Fibroblast of skin of abdomen (primary cell): ENCODE measurements at regions not wholly inside any gene's neighbourhood (a gene's known extent, or its start where the extent isn't known, plus 50 kb on each side); places are given as distances from the start of the nearest gene placed in this dataset.
A peak's percentile ranks its signal among the peaks of the same experiment; 100 is the strongest.
"Not testable (repeated sequence)": the region's sequence is repeated elsewhere in the genome, so short reads cannot be mapped to it uniquely, and the experiment has no call there.

Experiments
- DNase-seq: peaks from one replicate; pipeline ENCODE4 v3.0.0-alpha.2; 2013

DNA sequence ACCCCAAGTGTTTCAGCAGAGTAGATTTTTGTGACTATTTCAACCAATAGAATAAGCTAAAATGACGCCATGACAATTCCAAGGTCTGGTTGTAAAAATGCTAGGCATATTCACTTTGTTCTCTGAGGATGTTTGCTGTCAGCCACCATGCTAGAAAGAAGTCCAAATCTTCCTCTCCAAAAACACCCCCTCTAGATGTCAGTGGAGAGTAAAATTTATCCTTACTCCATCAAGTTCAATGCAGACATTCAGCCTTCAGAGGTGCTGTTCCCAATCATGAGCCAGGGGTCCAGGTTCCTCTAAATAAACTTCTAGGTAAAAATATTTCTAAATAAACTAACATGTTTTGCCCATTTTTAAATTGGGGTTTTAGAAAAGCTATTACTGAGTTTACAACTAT, 395.4 kb upstream of the ADAMTS5 start:
- DNase-seq = no peak

DNA sequence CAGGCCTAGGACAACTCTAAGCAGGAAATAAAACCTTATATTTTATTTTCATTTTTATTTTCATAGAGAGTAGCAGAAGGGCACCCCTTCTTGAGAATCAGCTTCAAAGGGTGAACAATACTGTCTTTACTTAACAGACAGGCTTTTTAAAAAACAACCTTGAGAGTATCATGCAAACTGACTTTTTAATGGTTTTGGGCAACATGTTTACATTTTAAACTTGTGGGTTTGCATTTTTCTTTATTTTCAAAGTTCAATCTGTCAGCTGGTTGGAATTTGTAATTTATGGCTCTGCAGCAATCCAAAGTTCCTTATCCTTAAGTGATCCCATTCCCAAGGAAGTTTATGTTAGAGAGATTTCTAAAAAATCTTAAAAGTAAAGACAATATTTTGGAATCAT, 392.3 kb upstream of the ADAMTS5 start:
- DNase-seq = peak; percentile 84

GRCh38 chr21:27352885-27353284, 386.0 kb upstream of the ADAMTS5 start:
- no peak for DNase-seq

DNA sequence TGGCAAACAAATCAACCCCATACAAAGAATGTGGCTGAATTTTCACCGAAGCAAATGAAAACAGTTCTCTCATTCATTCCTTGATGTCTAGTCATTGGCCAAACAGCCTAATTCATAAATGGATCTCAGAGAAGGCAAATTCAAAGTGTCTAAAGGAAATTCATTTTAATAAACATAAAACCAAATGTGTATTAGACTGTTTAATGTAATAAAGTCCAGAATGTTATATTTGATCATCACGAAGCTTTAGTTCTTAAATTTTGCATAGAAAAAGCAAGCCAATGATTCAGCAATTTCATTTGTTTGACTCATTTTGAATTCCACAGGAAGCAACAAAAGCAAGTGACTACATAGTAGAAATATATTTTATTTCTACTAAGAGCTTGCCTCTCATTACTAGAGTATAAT, 379.2 kb upstream of the ADAMTS5 start:
- peak; percentile 57 for DNase-seq

DNA sequence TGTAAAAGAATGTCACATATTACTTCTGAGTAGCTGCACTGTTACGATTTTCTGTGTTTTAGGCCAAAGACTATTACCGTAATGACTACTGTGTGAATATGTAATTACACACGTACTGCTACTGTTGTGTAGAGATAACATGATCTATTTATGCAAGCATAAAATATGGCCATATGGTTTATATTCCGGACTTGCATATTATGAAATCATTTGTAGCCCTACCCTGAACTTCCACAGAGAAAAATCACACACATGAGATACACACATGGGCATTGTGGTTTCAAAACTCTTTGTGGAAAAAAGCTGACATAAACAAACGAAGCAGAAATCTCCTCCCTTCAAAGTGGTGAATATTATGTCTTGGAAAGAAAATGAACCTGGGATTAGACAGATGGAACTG, 373.0 kb upstream of the ADAMTS5 start:
- DNase-seq = peak; percentile 60

- not testable (repeated sequence) for DNase-seq
Measured at GRCh38 chr21:27338007-27338406, 371.1 kb upstream of the ADAMTS5 start.

- peak; percentile 42 for DNase-seq
Measured at GRCh38 chr21:27333096-27333495, 366.2 kb upstream of the ADAMTS5 start.

GRCh38 chr21:27329255-27329851, 362.5 kb upstream of the ADAMTS5 start:
- DNase-seq = peak; percentile 14

- no peak for DNase-seq
Measured at GRCh38 chr21:27326301-27326700, 359.4 kb upstream of the ADAMTS5 start.

GRCh38 chr21:27323331-27323730, 356.4 kb upstream of the ADAMTS5 start:
- DNase-seq = no peak

DNA sequence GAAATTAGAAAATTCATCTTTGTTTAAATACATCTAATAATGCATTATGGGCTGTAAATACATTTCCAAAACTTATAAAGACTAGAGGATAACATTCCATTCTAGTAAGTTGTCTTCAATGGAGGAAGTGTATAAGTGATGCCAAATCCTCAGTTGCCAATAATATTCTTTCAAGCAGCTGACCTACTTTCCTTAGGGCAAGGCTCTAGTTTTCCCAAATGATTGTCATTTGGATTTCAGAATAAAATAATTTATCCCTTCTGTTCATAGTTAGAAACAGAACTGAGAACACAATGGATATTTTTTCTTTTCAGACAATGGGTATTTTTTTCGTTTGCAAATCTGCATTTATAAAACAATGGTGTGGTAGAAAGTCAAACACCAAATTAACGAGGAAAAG, 354.9 kb upstream of the ADAMTS5 start:
- no peak for DNase-seq

GRCh38 chr21:27320868-27321267, 354.0 kb upstream of the ADAMTS5 start:
- no peak for DNase-seq

DNA sequence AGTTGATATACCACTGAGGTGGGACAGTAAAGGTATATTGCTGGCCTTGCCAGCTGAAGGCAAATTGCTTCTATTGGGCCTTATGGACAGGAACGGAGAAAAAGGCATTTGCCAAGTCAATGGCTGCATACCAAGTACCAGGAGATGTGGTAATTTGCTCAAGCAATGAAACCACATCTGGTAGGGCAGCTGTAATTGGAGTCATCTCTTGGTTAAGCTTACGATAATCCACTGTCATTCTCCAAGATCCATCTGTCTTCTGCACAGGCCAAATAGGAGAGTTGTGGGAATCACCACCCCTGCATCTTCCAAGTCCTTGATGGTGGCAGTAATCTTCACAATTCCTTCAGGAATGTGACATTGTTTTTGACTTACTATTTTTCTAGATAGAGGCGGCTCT, 350.7 kb upstream of the ADAMTS5 start:
- not testable (repeated sequence) for DNase-seq

DNA sequence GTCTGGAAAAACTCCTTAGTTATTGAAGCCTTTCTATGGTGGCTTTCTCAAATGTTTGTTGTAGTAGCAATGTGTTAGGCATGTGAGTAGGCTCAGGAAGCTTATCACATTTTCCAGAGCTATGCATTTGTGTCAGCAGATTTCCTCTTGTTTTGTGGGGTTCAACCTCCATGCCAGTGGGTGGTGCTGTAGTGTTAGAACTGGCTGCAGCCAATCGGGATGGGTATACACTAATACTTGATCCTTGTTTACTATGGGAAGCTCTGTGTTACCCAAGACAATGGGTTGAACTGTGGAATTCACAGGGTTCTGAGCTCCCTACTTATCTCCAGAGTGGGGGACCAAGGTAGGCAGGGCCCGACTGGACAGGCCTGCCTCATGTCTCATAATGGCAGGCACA, 348.5 kb upstream of the ADAMTS5 start:
- no peak for DNase-seq

- DNase-seq = peak; percentile 62
Measured at GRCh38 chr21:27314131-27314530, 347.2 kb upstream of the ADAMTS5 start.

DNA sequence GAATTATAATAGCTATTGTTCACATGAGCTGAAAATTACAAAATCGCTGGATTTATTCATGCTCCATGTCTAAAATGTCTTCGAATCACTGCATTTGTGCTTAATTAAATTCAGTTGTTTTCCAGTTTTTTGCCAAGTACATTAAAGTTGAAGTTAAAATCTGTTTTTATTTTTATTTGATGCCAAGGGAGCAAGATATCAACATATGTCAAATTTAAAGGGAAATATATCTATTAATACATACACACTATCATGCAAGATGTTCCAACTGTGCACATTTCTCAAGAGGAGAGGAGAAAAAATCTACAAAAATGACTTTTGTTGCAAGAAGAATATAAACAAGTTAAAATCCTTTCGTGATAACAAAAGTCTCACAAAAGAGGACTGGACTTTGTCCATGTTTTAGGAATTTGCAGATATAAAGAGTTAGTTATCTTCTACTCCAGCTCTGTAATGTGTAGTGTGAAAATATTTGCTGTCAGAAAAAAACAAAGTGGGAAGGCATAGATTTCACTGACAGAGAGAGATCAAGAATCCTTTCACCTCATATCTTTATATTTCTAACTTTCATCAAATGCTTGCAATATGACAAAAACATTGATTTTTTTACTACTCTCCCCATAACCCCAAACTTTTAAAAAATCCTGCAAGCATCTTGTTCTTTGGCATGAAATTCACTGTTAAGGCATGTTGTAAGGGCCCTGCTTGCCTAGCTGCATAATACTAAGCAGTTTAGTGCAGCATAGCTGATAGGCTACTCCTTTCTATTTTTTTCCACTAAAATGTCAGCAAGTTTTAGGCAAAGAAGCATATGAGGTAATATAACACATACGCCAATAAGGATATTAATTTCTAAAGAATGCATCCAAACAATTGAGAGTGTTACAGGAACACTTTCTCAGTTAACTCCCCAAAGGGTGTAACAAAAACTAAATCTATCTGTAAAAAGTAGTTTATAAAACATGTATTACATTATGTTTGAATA, 340.2 kb upstream of the ADAMTS5 start:
- DNase-seq = peak; percentile 17

GRCh38 chr21:27306206-27306605, 339.3 kb upstream of the ADAMTS5 start:
- no peak for DNase-seq

- peak; percentile 91 for DNase-seq
Measured at GRCh38 chr21:27301220-27301619, 334.3 kb upstream of the ADAMTS5 start.

DNA sequence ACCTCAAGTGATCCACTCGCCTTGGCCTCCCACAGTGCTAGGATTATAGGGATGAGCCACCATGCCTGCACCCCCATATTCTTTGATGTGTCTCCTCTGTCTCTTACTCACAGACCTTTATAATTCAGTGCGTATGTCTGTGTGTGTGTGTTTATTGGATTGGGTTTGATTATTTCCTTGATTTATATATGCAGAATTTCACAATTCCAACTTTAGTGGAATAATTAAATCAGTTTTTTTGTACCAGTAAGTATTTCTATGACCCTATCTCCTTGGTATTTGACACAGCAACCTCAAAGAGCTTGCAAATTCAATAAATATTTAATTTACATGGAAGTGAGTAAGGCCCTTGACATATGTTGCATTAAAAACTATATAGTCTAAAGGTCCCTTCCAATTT, 333.9 kb upstream of the ADAMTS5 start:
- DNase-seq = peak; percentile 95

- DNase-seq = peak; percentile 37
Measured at GRCh38 chr21:27298465-27298864, 331.6 kb upstream of the ADAMTS5 start.

- DNase-seq = no peak
Measured at GRCh38 chr21:27293239-27293638, 326.4 kb upstream of the ADAMTS5 start.

GRCh38 chr21:27292783-27293182, 325.9 kb upstream of the ADAMTS5 start:
- DNase-seq = no peak

GRCh38 chr21:27292229-27292628, 325.3 kb upstream of the ADAMTS5 start:
- no peak for DNase-seq

GRCh38 chr21:27291006-27291405, 324.1 kb upstream of the ADAMTS5 start:
- DNase-seq = no peak
